HepG2 (cell line): ENCODE measurements at regions not wholly inside any gene's neighbourhood (a gene's known extent, or its start where the extent isn't known, plus 50 kb on each side); places are given as distances from the start of the nearest gene placed in this dataset.

Experiments used
- NONO ChIP-seq, 2 experiments: fragments of 450-650 bp in 1 of 2; sonication (generic) in 1 of 2; formaldehyde crosslinking in 1 of 2; IDR thresholded peaks in 1 of 2; conservative IDR thresholded peaks in 1 of 2; 2 replicates each; pipeline versions ENCODE4 v1.6.1 to v1.8.0; 2017 to 2022; ENCODE audit warnings: mild to moderate bottlenecking in 1 of 2, missing genetic modification reagents in 1 of 2, moderate library complexity in 1 of 2
- RBM22 ChIP-seq: fragments of 200-400 bp; formaldehyde crosslinking; optimal IDR thresholded peaks from 2 replicates; pipeline ENCODE3; 2017; ENCODE audit warnings: mild to moderate bottlenecking, low read length, moderate library complexity
- TAF1 ChIP-seq: sonication (generic); formaldehyde crosslinking; IDR thresholded peaks from 2 replicates; pipeline ENCODE4 v1.4.0; 2020; ENCODE audit warnings: missing genetic modification reagents
- YEATS2 ChIP-seq: sonication (generic); formaldehyde crosslinking; IDR thresholded peaks from 2 replicates; pipeline ENCODE4 v1.4.0; 2020; ENCODE audit warnings: missing genetic modification reagents, borderline replicate concordance
- ZBTB39 ChIP-seq: sonication (generic); formaldehyde crosslinking; IDR thresholded peaks from 2 replicates; pipeline ENCODE4 v1.5.0; 2020; ENCODE audit warnings: missing genetic modification reagents
- ZBTB7B ChIP-seq: sonication (generic); formaldehyde crosslinking; IDR thresholded peaks from 2 replicates; pipeline ENCODE4 v1.4.0; 2020; ENCODE audit warnings: missing genetic modification reagents
- ZFY ChIP-seq: sonication (generic); formaldehyde crosslinking; IDR thresholded peaks from 2 replicates; pipeline ENCODE4 v1.4.0; 2020; ENCODE audit warnings: missing genetic modification reagents
- ZNF512 ChIP-seq: sonication (generic); formaldehyde crosslinking; IDR thresholded peaks from 2 replicates; pipeline ENCODE4 v1.4.0; 2020; ENCODE audit warnings: mild to moderate bottlenecking, missing genetic modification reagents
- ZNF768 ChIP-seq: sonication (generic); formaldehyde crosslinking; IDR thresholded peaks from 2 replicates; pipeline ENCODE4 v1.4.0; 2020; ENCODE audit warnings: missing genetic modification reagents

GRCh38 chr15:93488296-93488713, 399.3 kb upstream of the RGMA start:
- TF ChIP-seq RBM22 (no peak), YEATS2 (CRISPR knock-in tag) (no peak), ZBTB39 (CRISPR knock-in tag) (no peak), ZNF512 (CRISPR knock-in tag) (no peak), ZFY (CRISPR knock-in tag) (no peak), ZBTB7B (CRISPR knock-in tag) (no peak), NONO (IDR thresholded peaks at IDR 0.05) (no peak), NONO (CRISPR knock-in tag; conservative IDR thresholded peaks at IDR 0.05) (no peak), TAF1 (CRISPR knock-in tag) (no peak), ZNF768 (CRISPR knock-in tag) (no peak)
